ENCODE measurements at regions not wholly inside any gene's neighbourhood (a gene's known extent, or its start where the extent isn't known, plus 50 kb on each side); places are given as distances from the start of the nearest gene placed in this dataset.

DNA sequence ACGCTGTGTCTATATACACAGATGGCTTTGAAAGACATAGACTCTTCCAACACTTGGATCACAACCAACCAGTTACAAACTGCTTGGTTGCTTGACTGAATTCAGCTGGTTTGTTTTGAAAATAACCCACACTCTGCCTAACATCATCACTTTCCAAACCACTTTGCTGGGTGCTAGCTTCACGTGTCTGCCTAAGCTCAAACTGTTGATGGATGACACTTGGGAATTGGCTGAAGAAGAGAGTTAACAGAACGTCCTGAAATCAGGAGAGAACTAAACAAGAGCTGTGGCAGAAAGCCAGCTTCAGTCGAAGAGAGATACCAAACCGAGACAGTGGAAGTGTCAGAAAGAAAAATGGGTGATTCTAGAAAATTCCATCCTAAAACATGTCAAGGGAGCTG, 420.8 kb upstream of the AUTS2 start:
- TF ChIP-seq, protein P1, sequence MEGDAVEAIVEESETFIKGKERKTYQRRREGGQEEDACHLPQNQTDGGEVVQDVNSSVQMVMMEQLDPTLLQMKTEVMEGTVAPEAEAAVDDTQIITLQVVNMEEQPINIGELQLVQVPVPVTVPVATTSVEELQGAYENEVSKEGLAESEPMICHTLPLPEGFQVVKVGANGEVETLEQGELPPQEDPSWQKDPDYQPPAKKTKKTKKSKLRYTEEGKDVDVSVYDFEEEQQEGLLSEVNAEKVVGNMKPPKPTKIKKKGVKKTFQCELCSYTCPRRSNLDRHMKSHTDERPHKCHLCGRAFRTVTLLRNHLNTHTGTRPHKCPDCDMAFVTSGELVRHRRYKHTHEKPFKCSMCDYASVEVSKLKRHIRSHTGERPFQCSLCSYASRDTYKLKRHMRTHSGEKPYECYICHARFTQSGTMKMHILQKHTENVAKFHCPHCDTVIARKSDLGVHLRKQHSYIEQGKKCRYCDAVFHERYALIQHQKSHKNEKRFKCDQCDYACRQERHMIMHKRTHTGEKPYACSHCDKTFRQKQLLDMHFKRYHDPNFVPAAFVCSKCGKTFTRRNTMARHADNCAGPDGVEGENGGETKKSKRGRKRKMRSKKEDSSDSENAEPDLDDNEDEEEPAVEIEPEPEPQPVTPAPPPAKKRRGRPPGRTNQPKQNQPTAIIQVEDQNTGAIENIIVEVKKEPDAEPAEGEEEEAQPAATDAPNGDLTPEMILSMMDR (conservative IDR thresholded peaks at IDR 0.05) = no peak
- no peak for TF ChIP-seq ZFX (IDR thresholded peaks at IDR 0.05)

Data from C4-2B (cell line).